GM12878 (cell line): ENCODE measurements at regions not wholly inside any gene's neighbourhood (a gene's known extent, or its start where the extent isn't known, plus 50 kb on each side); places are given as distances from the start of the nearest gene placed in this dataset.

Experiments
- ATAC-seq: fragments of 200-7000 bp; cut with Tn5 transposase; 3 replicates; pipeline ENCODE4 v1.9.1; 2020; ENCODE audit warnings: mild to moderate bottlenecking, moderate library complexity
- BruUV-seq: library from RNA; stranded (reverse); fragments of 400-500 nt; replicated peaks from 2 replicates; lab custom pipeline; 2021; lab: Mats Ljungman, UMichigan
- CTCF ChIA-PET: fragments of 300-600 bp; sonication (Branson Sonifier 250); formaldehyde crosslinking; extraction: SDS; loops from one replicate; lab custom pipeline; 2021; ENCODE audit warnings: inconsistent platforms; lab: Yijun Ruan, JAX
- POLR2A ChIA-PET: fragments of 350-600 bp; formaldehyde crosslinking; extraction: SDS; loops from one replicate; lab custom pipeline; 2021; ENCODE audit warnings: inconsistent platforms; lab: Charles Lee
- RAD21 ChIA-PET: fragments of 300-600 bp; sonication (Branson Sonifier 250); formaldehyde crosslinking; loops from one replicate; lab custom pipeline; 2023; ENCODE audit warnings: antibody characterized with exemption; ENCODE audit not compliant: unreplicated experiment; lab: Charles Lee
- SMC1A ChIA-PET: fragments of 300-600 bp; sonication (Branson Sonifier 250); formaldehyde crosslinking; loops from one replicate; lab custom pipeline; 2023; ENCODE audit not compliant: unreplicated experiment, uncharacterized antibody; lab: Charles Lee
- DNase-seq: peaks from one replicate; pipeline ENCODE4 v3.0.0-alpha.2; 2011; ENCODE audit warnings: low read depth, low spot score
- FAIRE-seq: peaks from 3 replicates; lab custom pipeline; 2011; peaks lifted over from hg19 to GRCh38; lab: Jason Lieb, UNC
- H2AFZ ChIP-seq: 2 replicates; pipeline ENCODE4 v1.6.0; 2011; ENCODE audit warnings: low read depth, low read length, control low read depth; ENCODE audit not compliant: control insufficient read depth
- H3K27ac ChIP-seq: 2 replicates; pipeline ENCODE4 v1.5.1; 2011; ENCODE audit warnings: control low read depth; ENCODE audit not compliant: control insufficient read depth, insufficient read depth
- H3K27me3 ChIP-seq, 2 experiments: replicated peaks in 1 of 2; 2 replicates each; pipeline versions ENCODE4 v1.6.0 to v1.6.1; 2011; ENCODE audit warnings: low read length in 1 of 2; ENCODE audit not compliant: control insufficient read depth in 2 of 2, insufficient read depth in 2 of 2
- H3K36me3 ChIP-seq, 2 experiments: 2 replicates each; pipeline ENCODE4 v1.5.1; 2011; ENCODE audit warnings: low read length in 1 of 2; ENCODE audit not compliant: control insufficient read depth in 2 of 2, insufficient read depth in 2 of 2
- H3K4me1 ChIP-seq: 2 replicates; pipeline ENCODE4 v1.6.1; 2011; ENCODE audit warnings: mild to moderate bottlenecking, low read length, moderate library complexity, mixed read lengths; ENCODE audit not compliant: control insufficient read depth, insufficient read depth
- H3K4me2 ChIP-seq: 2 replicates; pipeline ENCODE4 v1.6.0; 2011; ENCODE audit warnings: control low read depth; ENCODE audit not compliant: control insufficient read depth, insufficient read depth
- H3K4me3 ChIP-seq: fragments of 200-600 bp; sonication (generic); 2 replicates; pipeline ENCODE4 v1.5.1; 2016
- H3K79me2 ChIP-seq: 2 replicates; pipeline ENCODE4 v1.6.0; 2011; ENCODE audit warnings: low read length; ENCODE audit not compliant: control insufficient read depth, insufficient read depth
- H3K9ac ChIP-seq: 2 replicates; pipeline ENCODE4 v1.8.0; 2011; ENCODE audit warnings: low read length, control low read depth, mixed read lengths; ENCODE audit not compliant: control insufficient read depth, insufficient read depth
- H3K9me3 ChIP-seq: replicated peaks from 3 replicates; pipeline ENCODE4 v1.5.1; 2011; ENCODE audit warnings: mild to moderate bottlenecking, low read length; ENCODE audit not compliant: control insufficient read depth, insufficient read depth
- H4K20me1 ChIP-seq: 2 replicates; pipeline ENCODE4 v1.6.0; 2011; ENCODE audit not compliant: control insufficient read depth, insufficient read depth
- DPF2 ChIP-seq: fragments of 450-650 bp; IDR thresholded peaks from 2 replicates; pipeline ENCODE4 v1.6.1; 2017; ENCODE audit warnings: mild to moderate bottlenecking
- ELK1 ChIP-seq: IDR thresholded peaks from 2 replicates; pipeline ENCODE4 v1.6.1; 2012; ENCODE audit warnings: low read depth, low read length, improper control_type of control experiment
- GABPA ChIP-seq: IDR thresholded peaks from 2 replicates; pipeline ENCODE4 v1.6.1; 2014; ENCODE audit warnings: antibody characterized with exemption, low read depth, mild to moderate bottlenecking, inconsistent platforms
- MAX ChIP-seq: IDR thresholded peaks from 2 replicates; pipeline ENCODE4 v1.6.1; 2012; ENCODE audit warnings: low read depth, low read length, improper control_type of control experiment
- RELA ChIP-seq: fragments of 450-650 bp; IDR thresholded peaks from 2 replicates; pipeline ENCODE4 v1.8.0; 2014; ENCODE audit warnings: borderline replicate concordance; ENCODE audit not compliant: partially characterized antibody
- SRF ChIP-seq, 2 experiments: IDR thresholded peaks; 2 replicates each; pipeline ENCODE4 v1.6.1; 2011; ENCODE audit warnings: low read depth in 2 of 2, low read length in 2 of 2, mild to moderate bottlenecking in 1 of 2, moderate library complexity in 1 of 2
- STAT1 ChIP-seq: fragments of 450-650 bp; conservative IDR thresholded peaks from 2 replicates; pipeline ENCODE4 v1.6.1; 2014; ENCODE audit warnings: antibody characterized with exemption, mild to moderate bottlenecking
- TARDBP ChIP-seq: IDR thresholded peaks from 2 replicates; pipeline ENCODE4 v1.6.1; 2016; ENCODE audit warnings: borderline replicate concordance
- WRNIP1 ChIP-seq: IDR thresholded peaks from 2 replicates; pipeline ENCODE4 v1.6.1; 2011; ENCODE audit warnings: low read depth, low read length, improper control_type of control experiment, borderline replicate concordance
- ZBTB11 ChIP-seq: fragments of 450-650 bp; formaldehyde crosslinking; IDR thresholded peaks from 2 replicates; pipeline ENCODE4 v1.5.0; 2022; ENCODE audit warnings: mild to moderate bottlenecking, missing genetic modification characterization
- ZBTB4 ChIP-seq: fragments of 450-650 bp; formaldehyde crosslinking; IDR thresholded peaks from 2 replicates; pipeline ENCODE4 v1.4.0; 2022; ENCODE audit warnings: mild to moderate bottlenecking, moderate library complexity
- ZNF622 ChIP-seq: fragments of 450-650 bp; IDR thresholded peaks from 2 replicates; pipeline ENCODE4 v1.6.1; 2017; ENCODE audit warnings: mild to moderate bottlenecking, inconsistent platforms
- ZNF687 ChIP-seq: fragments of 450-650 bp; IDR thresholded peaks from 2 replicates; pipeline ENCODE4 v1.6.1; 2017; ENCODE audit warnings: mild to moderate bottlenecking, moderate library complexity
- WGBS: methylation state at CpG from one replicate; pipeline ENCODE4 v1.1.6; 2016; ENCODE audit warnings: low lambda C conversion rate; ENCODE audit not compliant: insufficient replicate concordance, insufficient coverage; ENCODE audit errors: missing lambda C conversion rate; 5-methylcytosine and 5-hydroxymethylcytosine counted together
- in situ Hi-C: fragments of 300-500 bp; cut with MboI; formaldehyde crosslinking; loops from 9 replicates; pipeline ENCODE4 v1.14.3; 2018; ENCODE audit warnings: mixed read lengths
- intact Hi-C: fragments of 100-400 bp; cut with micrococcal nuclease; formaldehyde crosslinking; loops from one replicate; pipeline ENCODE4 v1.14.2; 2022; ENCODE audit not compliant: unreplicated experiment

- intact Hi-C loops: no loop called here
- no peak overlapping the region for H3K27ac ChIP-seq
- H3K4me1 ChIP-seq: no peaks in the 10 kb centered on the region
- ChIA-PET SMC1A (no interaction called here), POLR2A (no interaction called here), RAD21 (no interaction called here), CTCF (no interaction called here)
- H3K4me2 ChIP-seq: no peak overlapping the region
- H3K79me2 ChIP-seq: no peaks in the 10 kb centered on the region
- no peak overlapping the region for H3K9ac ChIP-seq
- no peak for DNase-seq
- 0% methylated on average over 1 of the region's 1 CpG for WGBS
- H2AFZ ChIP-seq: no peak overlapping the region
- H4K20me1 ChIP-seq: no peaks in the 10 kb centered on the region
- H3K4me3 ChIP-seq: no peak overlapping the region
- H3K9me3 ChIP-seq: no peaks in the 10 kb centered on the region
- H3K27me3 ChIP-seq: no peaks in the 10 kb centered on the region
- no TSS peak for BruUV-seq
- no peaks in the 10 kb centered on the region for H3K36me3 ChIP-seq
- in situ Hi-C loops: no loop called here
- FAIRE-seq: no peak
- ATAC-seq: no peak
- TF ChIP-seq ZBTB11 (CRISPR knock-in tag): no peak
- TF ChIP-seq WRNIP1: no peak
- no peak for TF ChIP-seq DPF2
- no peak for TF ChIP-seq MAX
- no peak for TF ChIP-seq TARDBP
- no peak for TF ChIP-seq GABPA
- TF ChIP-seq ZNF622: no peak
- no peak for TF ChIP-seq ELK1
- no peak for TF ChIP-seq STAT1
- no peak for TF ChIP-seq RELA
- no peak for TF ChIP-seq ZBTB4 (CRISPR knock-in tag)
- TF ChIP-seq ZNF687: no peak
- no peak for TF ChIP-seq SRF (IDR thresholded peaks at IDR 0.05; ENCODE audit: low read depth in 2 of 2, low read length in 2 of 2)
Observed at GRCh38 chr12:86551146-86551571, 295.0 kb upstream of the MGAT4C start.
